ENCODE measurements at regions not wholly inside any gene's neighbourhood (a gene's known extent, or its start where the extent isn't known, plus 50 kb on each side); places are given as distances from the start of the nearest gene placed in this dataset.
"Not testable (repeated sequence)": the region's sequence is repeated elsewhere in the genome, so short reads cannot be mapped to it uniquely, and the experiment has no call there.

- not testable (repeated sequence) for DNase-seq (ENCODE audit: low read depth in 2 of 2)
Observed at GRCh38 chr6:140339084-140339483, 964.6 kb upstream of the CITED2 start.

DNA sequence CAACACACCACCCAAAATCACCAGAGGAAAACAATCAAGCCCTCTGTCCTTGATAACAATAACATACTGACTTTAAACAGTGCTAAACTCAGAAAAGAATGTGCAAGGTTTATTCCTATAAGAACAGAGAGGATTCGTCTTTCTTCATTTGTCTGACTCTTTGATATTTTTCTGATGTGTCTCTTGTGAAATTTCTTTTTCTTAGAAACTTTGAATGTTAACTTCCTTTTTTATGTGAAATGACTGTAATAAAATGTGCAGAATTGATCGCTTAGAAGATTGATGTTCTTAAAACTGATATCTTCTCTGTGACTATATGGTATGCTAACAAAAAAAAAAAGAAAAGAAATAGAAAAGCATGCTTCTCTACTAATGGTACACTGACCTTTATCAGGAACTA is 947.4 kb upstream of the CITED2 start:
- DNase-seq (ENCODE audit: low read depth in 2 of 2) = no peak

GRCh38 chr6:140320081-140321080 is 945.9 kb upstream of the CITED2 start:
- DNase-seq (ENCODE audit: low read depth in 2 of 2) = no peak

- no peak for DNase-seq (ENCODE audit: low read depth in 2 of 2)
Observed at GRCh38 chr6:140319209-140319608, 944.8 kb upstream of the CITED2 start.

- DNase-seq (ENCODE audit: low read depth in 2 of 2) = no peak
Observed at GRCh38 chr6:140318408-140318807, 944.0 kb upstream of the CITED2 start.

GRCh38 chr6:140317950-140318349 is 943.5 kb upstream of the CITED2 start:
- no peak for DNase-seq (ENCODE audit: low read depth in 2 of 2)

- no peak for DNase-seq (ENCODE audit: low read depth in 2 of 2)
Observed at GRCh38 chr6:140316966-140317365, 942.5 kb upstream of the CITED2 start.

DNA sequence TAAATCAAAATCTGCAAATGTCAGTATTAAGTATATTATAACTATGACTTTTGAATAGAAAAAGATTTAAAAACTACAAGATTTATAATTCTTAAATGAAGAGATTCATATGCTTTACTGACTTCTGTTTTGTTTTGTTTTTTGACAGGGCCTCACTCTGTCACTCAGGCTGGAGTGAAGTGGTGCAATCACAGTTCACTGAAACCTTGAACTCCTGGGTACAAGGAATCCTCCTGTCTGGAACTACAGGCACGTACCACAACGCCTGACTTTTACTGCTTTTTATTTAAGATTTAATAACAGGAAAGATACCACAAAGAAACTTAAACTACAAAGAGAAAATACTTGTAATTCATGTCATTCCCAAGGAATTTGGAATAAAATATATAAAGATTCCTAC is 940.2 kb upstream of the CITED2 start:
- DNase-seq (ENCODE audit: low read depth in 2 of 2) = no peak

DNA sequence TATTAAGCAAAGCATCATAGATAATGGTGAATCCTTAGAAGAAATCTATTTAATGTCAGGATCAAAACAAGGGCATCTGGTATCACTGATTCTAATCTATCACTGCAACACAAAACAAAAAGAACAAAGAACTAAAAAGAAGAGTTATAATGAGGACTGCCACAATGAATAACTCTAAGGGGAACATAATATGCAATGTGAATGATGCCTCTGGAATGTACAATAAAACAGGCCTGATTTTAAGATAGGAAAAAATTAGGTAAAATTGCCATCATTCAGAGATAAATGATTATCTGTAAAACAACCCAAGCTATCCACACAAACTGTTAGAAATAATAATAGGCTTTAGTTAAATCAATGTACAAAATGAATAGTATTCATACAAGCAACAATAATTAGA is 936.7 kb upstream of the CITED2 start:
- DNase-seq (ENCODE audit: low read depth in 2 of 2) = no peak

DNA sequence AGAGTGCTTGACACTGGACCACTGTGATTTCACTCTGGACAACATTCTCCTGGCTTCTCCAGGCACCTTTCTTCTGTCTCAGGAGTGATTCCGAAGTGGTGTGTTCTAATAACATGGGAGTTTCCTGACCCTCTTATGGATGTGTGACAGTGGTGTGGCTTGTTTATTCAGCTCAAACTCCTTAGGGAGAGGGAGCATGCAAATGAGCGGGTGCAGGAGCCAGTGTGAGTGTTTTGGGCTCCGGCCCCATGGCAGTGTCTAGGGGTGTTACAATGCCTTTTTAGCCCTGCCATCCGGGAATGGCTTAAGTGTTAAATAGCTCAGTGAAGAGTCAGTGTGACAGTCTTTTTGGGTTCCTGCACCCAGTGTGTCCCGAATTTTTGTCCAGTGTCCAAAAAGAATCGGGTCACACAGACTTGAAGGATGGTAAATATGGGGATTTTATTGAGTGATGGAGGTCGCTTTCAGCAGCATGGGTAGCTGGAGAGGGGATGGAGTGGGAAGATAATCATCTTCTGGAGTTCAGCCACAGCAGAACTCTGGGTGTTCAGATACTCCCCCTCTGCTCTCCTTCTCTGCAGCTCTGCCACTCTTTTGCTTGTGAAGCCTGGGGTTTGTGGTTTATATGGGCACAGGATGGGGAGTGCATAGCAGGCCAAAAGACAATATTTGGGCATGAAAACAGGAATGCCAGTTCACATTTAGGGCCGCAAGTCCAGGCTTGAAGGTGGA is 928.9 kb upstream of the CITED2 start:
- DNase-seq (ENCODE audit: low read depth in 2 of 2) = no peak

DNA sequence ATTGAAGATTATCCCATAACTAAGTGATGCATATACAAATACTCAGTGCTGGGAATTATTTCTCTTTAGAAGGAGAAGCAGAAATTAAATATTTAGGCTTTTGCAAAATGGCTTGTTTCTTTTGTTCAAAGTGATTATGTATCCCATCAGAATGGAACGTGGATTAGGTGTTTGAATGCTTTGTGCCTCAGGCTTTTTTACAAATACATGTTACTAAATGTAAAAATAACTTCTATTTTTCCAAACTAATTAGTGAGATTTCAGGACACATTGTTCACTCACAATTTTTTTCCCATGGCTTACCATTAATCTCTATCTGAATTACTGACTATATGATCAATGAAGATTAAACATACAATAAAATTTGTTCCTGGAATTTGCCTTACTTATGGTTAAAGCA is 925.9 kb upstream of the CITED2 start:
- no peak for DNase-seq (ENCODE audit: low read depth in 2 of 2)

DNA sequence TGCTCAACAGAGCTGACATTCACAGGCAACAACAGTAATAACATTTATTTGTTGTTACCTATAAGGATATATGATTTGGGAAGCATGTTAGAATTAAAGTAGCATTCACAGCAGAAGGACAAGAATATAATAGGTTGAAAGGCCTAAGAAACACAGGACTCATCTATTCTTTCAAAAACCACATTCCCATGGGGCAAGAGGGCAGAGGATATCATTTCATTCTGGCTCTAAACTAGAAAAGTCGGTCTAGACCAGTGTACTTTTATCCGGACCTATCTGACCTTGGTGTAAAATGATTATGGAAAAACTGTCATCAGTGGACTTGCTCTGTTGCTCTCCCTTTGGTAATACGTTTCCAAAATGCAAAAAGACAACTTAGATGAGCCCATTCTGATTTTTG is 914.7 kb upstream of the CITED2 start:
- no peak for DNase-seq (ENCODE audit: low read depth in 2 of 2)

- DNase-seq (ENCODE audit: low read depth in 2 of 2) = no peak
Observed at GRCh38 chr6:140285998-140286690, 911.7 kb upstream of the CITED2 start.

DNA sequence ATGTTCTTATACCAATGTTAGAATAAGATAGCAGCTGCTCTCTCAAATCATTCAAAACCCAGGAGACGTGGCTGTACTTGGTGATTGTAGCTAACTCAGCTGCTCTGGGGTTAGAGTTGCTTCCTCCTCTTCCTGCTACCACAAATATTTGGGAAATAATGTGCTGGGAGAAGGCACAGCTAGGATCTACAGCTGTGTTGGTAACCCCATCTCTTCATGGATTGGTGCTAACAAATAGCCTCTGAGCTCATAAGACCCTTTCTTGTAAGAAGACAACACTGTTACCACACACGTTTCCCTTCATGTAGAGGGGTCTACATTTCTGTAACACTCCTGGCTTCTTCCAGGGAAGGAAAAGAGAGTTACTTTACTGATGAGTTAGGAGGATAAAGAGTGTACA is 911.0 kb upstream of the CITED2 start:
- DNase-seq (ENCODE audit: low read depth in 2 of 2) = no peak

DNA sequence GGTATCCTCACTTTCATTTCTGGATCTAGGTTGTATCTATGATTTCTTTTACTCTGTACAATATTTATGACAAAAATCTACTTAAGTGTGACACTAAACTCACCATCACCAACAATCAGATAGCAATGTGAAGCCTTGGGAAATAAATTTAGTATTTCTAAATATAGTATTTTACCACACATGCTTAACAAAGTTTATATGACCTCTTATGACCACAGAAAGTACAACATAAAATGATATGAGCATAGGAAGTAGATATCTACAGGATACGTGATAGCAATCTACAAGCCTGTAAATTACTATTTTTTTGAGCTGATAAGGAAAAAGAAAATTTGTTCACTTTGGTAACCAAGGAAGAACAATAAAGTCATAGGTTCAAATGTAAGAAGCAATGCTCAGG is 910.4 kb upstream of the CITED2 start:
- DNase-seq (ENCODE audit: low read depth in 2 of 2) = no peak

GRCh38 chr6:140283197-140283596 is 908.7 kb upstream of the CITED2 start:
- no peak for DNase-seq (ENCODE audit: low read depth in 2 of 2)

GRCh38 chr6:140281767-140282166 is 907.3 kb upstream of the CITED2 start:
- no peak for DNase-seq (ENCODE audit: low read depth in 2 of 2)

GRCh38 chr6:140281236-140281635 is 906.8 kb upstream of the CITED2 start:
- no peak for DNase-seq (ENCODE audit: low read depth in 2 of 2)

GRCh38 chr6:140276719-140277118 is 902.3 kb upstream of the CITED2 start:
- DNase-seq (ENCODE audit: low read depth in 2 of 2) = no peak

DNA sequence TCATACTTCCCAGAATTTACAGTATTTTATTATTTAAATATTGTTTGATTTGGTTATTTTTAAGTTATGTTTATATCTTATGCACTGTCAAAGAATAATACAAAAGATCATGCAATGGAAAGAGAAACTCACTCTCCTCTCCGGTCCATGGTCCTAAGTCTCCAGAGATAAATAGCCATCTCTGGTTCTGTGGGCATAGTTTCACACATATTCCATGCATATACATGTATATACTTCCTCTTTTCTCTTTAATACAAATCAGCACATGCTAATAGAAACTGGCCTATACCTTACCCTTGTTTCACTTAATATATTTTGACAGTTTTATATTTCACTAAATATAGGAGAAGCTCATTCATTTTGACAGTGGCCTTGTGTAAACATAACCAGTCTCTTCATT is 901.7 kb upstream of the CITED2 start:
- no peak for DNase-seq (ENCODE audit: low read depth in 2 of 2)

- DNase-seq (ENCODE audit: low read depth in 2 of 2) = no peak
Observed at GRCh38 chr6:140275725-140276124, 901.3 kb upstream of the CITED2 start.

- no peak for DNase-seq (ENCODE audit: low read depth in 2 of 2)
Observed at GRCh38 chr6:140274548-140274947, 900.1 kb upstream of the CITED2 start.

Data from stimulated activated CD8-positive, alpha-beta memory T cell treated with anti-CD3 and anti-CD28 coated beads, Interleukin-7, amount 100 ng/mL, for 4 hours (primary cell).